Naive thymus-derived CD8-positive, alpha-beta T cell (primary cell): ENCODE measurements at regions not wholly inside any gene's neighbourhood (a gene's known extent, or its start where the extent isn't known, plus 50 kb on each side); places are given as distances from the start of the nearest gene placed in this dataset.
"Not testable (repeated sequence)": the region's sequence is repeated elsewhere in the genome, so short reads cannot be mapped to it uniquely, and the experiment has no call there.

Source experiments
- ATAC-seq, 2 donors: fragments of 150-1000 bp; cut with Tn5 transposase in 1 of 2; sonication (Bioruptor Pico), chemical (Tn5 transposase) in 1 of 2; 1 replicate in 1 of 2; 2 replicates in 1 of 2; pipeline ENCODE4 v1.10.0; 2021; ENCODE audit warnings: mild to moderate bottlenecking in 2 of 2, moderate library complexity in 2 of 2
- POLR2A ChIA-PET: fragments of 350-600 bp; sonication (Branson Sonifier 250); formaldehyde crosslinking; loops from one replicate; lab custom pipeline; 2021; ENCODE audit warnings: antibody characterized with exemption; lab: Charles Lee
- DNase-seq, 10 donors: peaks; one replicate each; pipeline versions ENCODE4 v3.0.0 to v3.0.0-alpha.2; 2020 to 2022
- H3K27ac Mint-ChIP-seq, 10 donors: one replicate each; pipeline ENCODE4 v1.8.0; 2020 to 2022; ENCODE audit warnings: mild to moderate bottlenecking in 10 of 10, mixed read lengths in 10 of 10, moderate library complexity in 4 of 10, inconsistent platforms in 1 of 10
- H3K27me3 Mint-ChIP-seq, 5 donors: one replicate each; pipeline ENCODE4 v1.8.0; 2021 to 2022; ENCODE audit warnings: mixed read lengths in 5 of 5
- H3K36me3 Mint-ChIP-seq, 3 donors: one replicate each; pipeline ENCODE4 v1.8.0; 2020 to 2022; ENCODE audit warnings: mixed read lengths in 3 of 3, mild to moderate bottlenecking in 2 of 3, inconsistent platforms in 1 of 3
- H3K4me1 Mint-ChIP-seq, 4 donors: one replicate each; pipeline ENCODE4 v1.8.0; 2021 to 2022; ENCODE audit warnings: mixed read lengths in 4 of 4
- H3K4me3 Mint-ChIP-seq, 10 donors: one replicate each; pipeline ENCODE4 v1.8.0; 2020 to 2022; ENCODE audit warnings: mild to moderate bottlenecking in 10 of 10, mixed read lengths in 10 of 10, moderate library complexity in 6 of 10, inconsistent platforms in 1 of 10
- H3K9me3 Mint-ChIP-seq, 9 donors: one replicate each; pipeline ENCODE4 v1.8.0; 2020 to 2022; ENCODE audit warnings: mixed read lengths in 9 of 9, mild to moderate bottlenecking in 3 of 9, inconsistent platforms in 1 of 9, moderate library complexity in 1 of 9

DNA sequence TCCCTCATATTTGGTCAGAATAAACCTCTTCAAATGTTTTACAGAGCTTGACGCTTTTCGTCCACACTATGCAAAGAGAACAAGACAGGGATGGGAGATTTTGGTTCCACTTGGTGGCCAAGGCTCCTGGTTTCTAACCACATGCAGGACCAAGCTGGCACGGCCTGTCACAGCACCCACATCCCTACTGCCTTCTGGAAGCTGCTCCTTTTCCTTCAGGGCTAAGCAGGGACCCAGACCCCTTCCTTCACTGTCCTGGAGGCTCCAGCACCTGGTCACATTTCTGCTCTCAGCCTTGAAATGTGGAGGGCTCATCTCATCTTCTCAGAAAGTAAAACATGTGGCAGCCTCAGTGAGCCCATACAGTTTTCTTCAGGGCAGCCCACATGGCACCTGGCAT lies 50.4 kb upstream of the ARHGEF7 start:
- no peak overlapping the region for H3K4me3 Mint-ChIP-seq
- H3K9me3 Mint-ChIP-seq, result peaks cover 0 to 2% (median 0%) of the 10 kb centered on the region in 9 donors
- DNase-seq, result no peak
- H3K4me1 Mint-ChIP-seq, result peaks cover 4 to 13% (median 7%) of the 10 kb centered on the region in 4 donors
- ATAC-seq, result no peak
- POLR2A ChIA-PET, result no interaction called here
- H3K27me3 Mint-ChIP-seq, result peaks cover 26 to 64% (median 38%) of the 10 kb centered on the region in 5 donors
- H3K27ac Mint-ChIP-seq, result no peak overlapping the region
- H3K36me3 Mint-ChIP-seq, result no peaks in the 10 kb centered on the region

DNA sequence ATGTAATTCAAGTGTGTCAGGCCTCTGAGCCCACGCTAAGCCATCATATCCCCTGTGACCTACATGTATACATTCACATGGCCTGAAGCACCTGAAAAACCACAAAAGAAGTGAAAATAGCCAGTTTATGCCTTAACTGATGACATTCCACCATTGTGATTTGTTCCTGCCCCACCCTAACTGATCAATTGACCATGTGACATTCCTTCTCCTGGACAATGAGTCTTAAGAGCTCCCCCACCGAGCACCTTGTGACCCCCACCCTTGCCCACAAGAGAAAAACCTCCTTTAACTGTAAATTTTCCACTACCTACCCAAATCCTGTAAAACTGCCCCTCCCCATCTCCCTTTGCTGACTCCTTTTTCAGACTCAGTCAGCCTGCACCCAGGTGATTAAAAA lies 52.1 kb upstream of the ARHGEF7 start:
- Mint-ChIP-seq H3K9me3 (no peaks in the 10 kb centered on the region), H3K4me1 (peaks cover 4 to 13% (median 7%) of the 10 kb centered on the region in 4 donors), H3K36me3 (no peaks in the 10 kb centered on the region), H3K4me3 (no peak overlapping the region), H3K27me3 (peaks cover 30 to 69% (median 46%) of the 10 kb centered on the region in 5 donors), H3K27ac (no peak overlapping the region)
- ATAC-seq (no peak), DNase-seq (no peak)
- POLR2A ChIA-PET, result no interaction called here

DNA sequence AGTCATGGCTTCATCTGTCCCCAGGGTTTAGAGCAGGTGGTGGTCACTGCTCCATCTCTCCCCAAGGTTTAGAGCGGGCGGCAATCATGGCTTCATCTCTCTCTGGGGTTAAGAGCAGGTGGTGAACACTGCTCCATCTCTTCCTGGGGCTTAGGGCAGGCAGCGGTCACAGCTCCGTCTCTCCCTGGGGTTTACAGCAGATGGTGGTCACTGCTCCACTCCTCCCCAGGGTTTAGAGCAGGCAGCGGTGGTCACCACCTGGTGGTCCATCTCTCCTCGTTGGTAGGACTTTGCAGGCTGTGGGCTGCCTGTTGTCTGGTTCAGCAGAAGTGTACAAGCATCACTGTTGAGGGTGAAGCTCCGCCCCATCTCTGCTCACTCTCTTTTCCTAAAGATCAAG lies 52.8 kb upstream of the ARHGEF7 start:
- no peak for DNase-seq
- H3K36me3 Mint-ChIP-seq, result no peaks in the 10 kb centered on the region
- H3K4me1 Mint-ChIP-seq, result peaks cover 2 to 7% (median 4%) of the 10 kb centered on the region in 4 donors
- no peaks in the 10 kb centered on the region for H3K9me3 Mint-ChIP-seq
- peaks cover 31 to 76% (median 47%) of the 10 kb centered on the region in 5 donors for H3K27me3 Mint-ChIP-seq
- no peak overlapping the region for H3K27ac Mint-ChIP-seq
- POLR2A ChIA-PET, result no interaction called here
- ATAC-seq, result no peak
- no peak overlapping the region for H3K4me3 Mint-ChIP-seq

DNA sequence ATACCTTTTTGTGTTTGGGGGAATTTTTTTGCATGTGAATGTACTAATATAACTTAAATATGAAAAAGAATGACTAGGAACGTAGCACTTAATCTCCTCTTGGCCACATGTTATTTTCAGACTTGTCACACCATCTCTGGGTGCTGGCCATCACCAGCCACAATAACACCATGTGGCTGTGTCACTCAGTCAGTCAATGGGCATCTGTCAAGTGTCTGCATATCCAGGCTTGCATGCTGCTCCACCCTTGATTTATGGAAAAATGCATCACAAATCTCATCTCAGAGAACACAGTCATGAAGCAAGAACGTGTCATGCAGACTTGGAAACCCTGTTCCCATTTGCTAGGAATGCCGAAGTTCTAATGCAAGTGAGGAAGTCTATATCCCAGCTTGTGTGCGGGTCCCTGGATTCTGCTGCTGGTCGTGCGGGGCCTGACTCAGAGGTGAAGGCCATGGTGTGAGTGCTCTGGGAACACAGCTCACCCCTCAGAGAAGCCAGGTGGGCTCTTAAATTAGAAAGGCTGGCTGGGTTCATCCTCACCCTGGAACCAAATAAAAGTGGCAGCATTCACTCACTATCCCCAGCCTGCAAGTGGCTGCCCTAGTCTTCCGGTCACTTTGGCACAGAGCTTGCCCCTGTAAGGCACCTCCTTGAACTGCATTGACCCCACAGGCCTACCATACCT lies 53.6 kb upstream of the ARHGEF7 start:
- Mint-ChIP-seq H3K36me3 (no peaks in the 10 kb centered on the region), H3K27me3 (peaks cover 32 to 78% (median 47%) of the 10 kb centered on the region in 5 donors), H3K4me1 (peaks cover 2 to 4% (median 3%) of the 10 kb centered on the region in 4 donors), H3K27ac (no peak overlapping the region), H3K9me3 (no peaks in the 10 kb centered on the region), H3K4me3 (no peak overlapping the region)
- no peak for DNase-seq
- ATAC-seq, result no peak
- POLR2A ChIA-PET, result no interaction called here

DNA sequence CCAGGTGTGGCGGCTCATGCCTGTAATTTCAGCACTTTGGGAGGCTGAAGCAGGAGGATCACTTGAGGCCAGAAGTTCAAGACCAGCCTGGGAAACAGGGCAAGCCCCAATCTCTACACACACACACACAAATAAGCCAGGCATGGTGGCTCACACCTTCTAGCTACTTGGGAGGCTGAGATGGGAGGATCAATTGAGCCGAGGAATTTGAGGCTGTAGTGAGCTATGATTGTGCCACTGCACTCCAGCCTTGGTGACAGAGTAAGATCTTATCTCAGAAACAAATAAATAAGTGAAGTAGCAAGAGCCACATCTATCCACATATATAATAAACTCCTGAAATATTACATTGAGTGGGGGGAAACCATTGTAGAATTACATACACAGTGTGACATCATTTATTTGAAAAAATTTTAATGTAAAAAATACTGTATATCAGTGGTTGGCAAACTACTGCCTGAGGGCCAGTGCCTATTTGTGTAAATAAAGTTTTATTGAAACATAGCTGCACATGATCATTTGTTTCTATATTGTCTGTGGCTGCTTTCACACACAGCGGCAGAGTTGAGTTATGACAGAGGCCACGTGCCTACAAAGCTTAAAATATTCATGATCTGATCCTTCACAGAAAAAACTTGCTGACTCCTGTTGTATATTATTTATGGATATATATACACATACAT lies 54.7 kb upstream of the ARHGEF7 start:
- H3K27me3 Mint-ChIP-seq, result peaks cover 27 to 73% (median 47%) of the 10 kb centered on the region in 5 donors
- no peaks in the 10 kb centered on the region for H3K4me1 Mint-ChIP-seq
- no peak for ATAC-seq

DNA sequence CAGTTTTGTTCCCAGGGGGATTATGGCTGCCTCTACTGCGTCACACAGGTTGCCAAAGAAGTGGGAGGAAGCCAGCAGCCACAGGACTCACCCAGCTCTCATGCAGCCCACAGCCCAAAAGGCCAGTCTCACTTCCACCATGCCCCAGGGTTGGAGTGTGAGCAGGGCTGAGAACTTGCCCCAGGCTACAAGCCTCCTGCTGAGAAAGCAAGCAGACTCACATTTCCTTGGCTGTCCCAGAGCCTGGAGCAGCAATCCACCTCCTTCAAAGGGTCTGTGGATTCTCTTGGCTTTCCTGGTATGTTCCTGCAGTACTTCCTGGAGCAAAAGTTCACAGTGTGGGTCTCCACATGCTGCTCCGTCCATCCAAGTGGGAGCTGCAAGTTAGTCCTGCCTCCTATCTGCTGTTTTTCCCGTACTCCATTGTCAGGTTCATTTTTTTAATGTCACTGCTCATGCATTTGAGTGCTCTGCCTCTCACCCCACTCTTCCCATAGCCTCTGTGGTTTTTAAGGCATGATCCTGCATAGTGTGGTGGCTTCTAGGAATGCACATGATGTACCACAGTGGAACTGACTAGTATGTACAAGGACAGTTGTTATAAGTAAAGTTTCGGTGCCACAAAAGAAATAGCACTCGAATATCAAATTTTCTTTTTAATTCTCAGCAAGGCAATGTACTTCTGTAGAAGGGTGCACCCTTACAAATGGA lies 56.2 kb upstream of the ARHGEF7 start:
- no peaks in the 10 kb centered on the region for H3K9me3 Mint-ChIP-seq
- no peaks in the 10 kb centered on the region for H3K36me3 Mint-ChIP-seq
- H3K27me3 Mint-ChIP-seq, result peaks cover 24 to 59% (median 44%) of the 10 kb centered on the region in 5 donors
- no peak overlapping the region for H3K27ac Mint-ChIP-seq
- H3K4me3 Mint-ChIP-seq, result no peak overlapping the region
- POLR2A ChIA-PET, result no interaction called here
- no peak for ATAC-seq
- DNase-seq, result no peak
- H3K4me1 Mint-ChIP-seq, result no peaks in the 10 kb centered on the region

More for the DNA sequence above, 54.7 kb upstream of the ARHGEF7 start:
- H3K4me3 Mint-ChIP-seq, result no peak overlapping the region
- DNase-seq, result no peak
- no peak overlapping the region for H3K27ac Mint-ChIP-seq
- H3K9me3 Mint-ChIP-seq, result no peaks in the 10 kb centered on the region
- no peaks in the 10 kb centered on the region for H3K36me3 Mint-ChIP-seq
- POLR2A ChIA-PET, result interaction anchor here (0.6 kb wide), 1 partner anchor 220 kb away, joined by 3 read pairs; no protein-coding TSS in a partner anchor

DNA sequence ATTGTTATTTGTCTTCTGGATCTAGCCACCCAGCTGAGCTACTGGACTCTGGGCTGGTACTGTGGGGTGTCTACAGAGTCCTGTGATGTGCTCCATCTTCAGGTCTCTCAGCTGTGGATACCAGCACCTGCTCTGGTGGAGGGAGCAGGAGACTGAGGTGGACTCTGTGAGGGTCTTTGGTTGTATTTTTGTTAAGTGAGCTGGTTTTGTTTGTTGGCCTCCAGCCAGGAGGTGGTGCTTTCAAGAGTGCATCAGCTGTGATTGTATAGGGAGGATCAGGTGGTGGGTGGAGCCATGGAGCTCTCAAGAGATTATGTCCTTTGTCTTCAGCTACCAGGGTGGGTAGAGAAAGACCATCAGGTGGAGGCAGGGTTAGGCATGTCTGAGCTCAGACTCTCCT lies 56.8 kb upstream of the ARHGEF7 start:
- DNase-seq, H3K4me1 Mint-ChIP-seq, H3K27ac Mint-ChIP-seq, H3K9me3 Mint-ChIP-seq, H3K36me3 Mint-ChIP-seq, POLR2A ChIA-PET, H3K4me3 Mint-ChIP-seq, ATAC-seq: not testable (repeated sequence)
- peaks cover 24 to 52% (median 47%) of the 10 kb centered on the region in 5 donors for H3K27me3 Mint-ChIP-seq

DNA sequence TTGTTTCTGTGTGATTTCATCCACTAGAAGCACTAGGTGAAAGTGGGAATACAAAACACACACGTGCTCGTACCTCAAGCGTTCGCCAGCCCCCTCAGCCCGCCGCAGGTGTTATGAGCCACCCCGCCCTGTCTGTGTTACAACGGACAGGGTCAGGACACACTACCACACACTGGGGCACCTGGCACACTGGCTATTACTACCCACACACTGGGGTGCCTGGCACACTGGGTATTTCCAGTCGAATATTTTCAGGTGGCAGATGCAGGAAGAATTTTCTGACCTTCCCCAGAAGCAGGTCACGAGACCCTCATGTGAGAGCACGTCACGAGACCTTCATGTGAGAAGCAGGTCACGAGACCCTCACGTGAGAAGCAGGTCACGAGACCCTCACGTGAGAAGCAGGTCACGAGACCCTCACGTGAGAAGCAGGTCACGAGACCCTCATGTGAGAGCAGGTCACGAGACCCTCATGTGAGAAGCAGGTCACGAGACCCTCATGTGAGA lies 63.3 kb upstream of the ARHGEF7 start:
- DNase-seq, H3K9me3 Mint-ChIP-seq, ATAC-seq, H3K27ac Mint-ChIP-seq, H3K4me3 Mint-ChIP-seq, H3K4me1 Mint-ChIP-seq, H3K36me3 Mint-ChIP-seq, POLR2A ChIA-PET: not testable (repeated sequence)
- peaks cover 8 to 27% (median 14%) of the 10 kb centered on the region in 5 donors for H3K27me3 Mint-ChIP-seq

DNA sequence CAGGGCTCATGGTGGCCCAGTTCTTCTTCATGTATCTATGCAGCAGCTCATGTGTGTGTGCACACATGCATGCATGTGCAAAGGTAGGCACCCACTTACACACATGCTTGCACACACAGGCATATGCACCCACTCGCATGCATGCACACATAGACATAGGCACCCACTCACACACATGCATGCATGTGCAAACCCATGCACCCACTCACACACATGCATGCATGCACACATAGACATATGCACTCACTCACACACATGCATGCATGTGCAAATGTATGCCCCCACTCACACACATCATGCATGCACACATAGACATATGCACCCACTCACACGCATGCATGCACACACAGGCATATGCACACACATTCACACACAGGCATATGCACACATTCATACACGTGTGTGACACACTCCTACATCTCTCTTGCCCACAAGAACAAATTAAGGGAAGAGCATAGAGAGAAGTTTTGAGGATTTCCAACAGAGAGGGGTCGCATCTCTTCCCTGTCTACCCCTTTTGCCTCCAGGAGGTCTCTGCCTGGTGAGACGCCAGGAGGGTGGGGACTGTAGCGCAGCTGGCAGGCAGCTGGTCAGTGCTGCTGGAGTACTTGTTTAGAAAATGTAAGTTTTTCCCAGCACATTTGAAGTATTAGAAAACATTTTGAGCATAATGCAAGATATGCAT lies 63.9 kb upstream of the ARHGEF7 start:
- H3K4me3 Mint-ChIP-seq, result no peak overlapping the region
- POLR2A ChIA-PET, result no interaction called here
- ATAC-seq (no peak), DNase-seq (no peak)
- H3K9me3 Mint-ChIP-seq, result no peaks in the 10 kb centered on the region
- H3K4me1 Mint-ChIP-seq, result peaks cover 0 to 4% (median 2%) of the 10 kb centered on the region in 4 donors
- no peaks in the 10 kb centered on the region for H3K36me3 Mint-ChIP-seq
- no peak overlapping the region for H3K27ac Mint-ChIP-seq
- H3K27me3 Mint-ChIP-seq, result peaks cover 5 to 24% (median 9%) of the 10 kb centered on the region in 5 donors

DNA sequence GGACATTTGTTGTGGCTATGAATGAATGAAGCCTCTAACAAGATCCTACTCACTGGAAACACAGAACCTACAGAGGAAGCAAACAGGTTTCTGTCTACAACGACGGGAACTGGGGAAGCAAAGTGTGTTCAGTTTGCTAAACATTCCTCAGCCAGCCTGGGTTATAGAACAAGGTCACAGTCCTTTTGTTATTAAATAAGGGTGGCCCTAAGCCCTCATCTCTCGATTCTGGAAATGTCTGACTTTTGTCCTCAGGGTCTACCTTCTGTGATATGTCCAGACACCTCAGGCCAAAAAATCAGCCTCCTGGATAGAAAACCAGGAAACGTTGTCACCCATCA lies 64.6 kb upstream of the ARHGEF7 start:
- H3K27me3 Mint-ChIP-seq, result peaks cover 2 to 17% (median 8%) of the 10 kb centered on the region in 5 donors
- no peak for DNase-seq
- H3K36me3 Mint-ChIP-seq, result no peaks in the 10 kb centered on the region
- no peak overlapping the region for H3K27ac Mint-ChIP-seq
- POLR2A ChIA-PET, result no interaction called here
- peaks cover 0 to 4% (median 2%) of the 10 kb centered on the region in 4 donors for H3K4me1 Mint-ChIP-seq
- no peak for ATAC-seq
- H3K9me3 Mint-ChIP-seq, result no peaks in the 10 kb centered on the region
- H3K4me3 Mint-ChIP-seq, result no peak overlapping the region

DNA sequence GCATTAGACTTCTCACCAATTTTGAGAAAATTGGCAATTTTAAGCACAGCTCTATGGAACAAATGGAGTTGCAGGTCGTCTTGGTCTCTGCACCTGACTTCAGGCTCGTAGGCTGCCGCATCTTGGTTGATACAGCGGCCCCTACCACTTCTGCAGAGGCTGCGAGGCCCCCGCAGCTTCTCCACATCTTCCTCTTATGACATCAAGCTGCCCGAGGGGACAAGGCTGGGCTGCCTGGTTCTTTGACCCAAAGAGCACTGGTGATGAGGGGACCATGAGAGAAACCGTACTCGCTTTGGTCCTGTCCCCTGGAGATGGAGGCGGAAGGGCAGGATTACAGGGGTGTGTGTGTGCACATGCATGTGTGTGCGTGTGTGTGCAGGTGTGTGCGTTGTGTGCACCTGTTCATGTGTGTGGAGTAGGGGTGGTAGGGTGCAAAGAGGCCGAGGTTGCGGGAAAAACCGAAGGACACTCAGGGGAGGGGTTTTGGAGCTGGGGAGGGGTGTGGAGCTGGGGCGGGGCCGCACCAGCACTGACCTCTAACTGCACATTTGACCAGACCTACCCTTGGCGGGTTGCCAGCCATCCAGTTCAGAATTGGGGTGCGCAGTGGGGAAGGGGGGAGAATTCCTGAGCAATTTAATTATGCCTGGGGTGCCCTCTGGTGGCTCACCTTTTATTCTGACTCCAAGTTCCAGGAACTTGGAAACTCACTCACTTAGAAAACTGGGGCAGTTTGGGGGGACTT lies 65.1 kb upstream of the ARHGEF7 start:
- POLR2A ChIA-PET, result no interaction called here
- DNase-seq (no peak), ATAC-seq (no peak)
- H3K4me1 Mint-ChIP-seq, result peaks cover 0 to 4% (median 2%) of the 10 kb centered on the region in 4 donors
- H3K27ac Mint-ChIP-seq, result no peak overlapping the region
- H3K4me3 Mint-ChIP-seq, result no peak overlapping the region
- H3K27me3 Mint-ChIP-seq, result peaks cover 2 to 11% (median 8%) of the 10 kb centered on the region in 5 donors
- no peaks in the 10 kb centered on the region for H3K9me3 Mint-ChIP-seq
- H3K36me3 Mint-ChIP-seq, result no peaks in the 10 kb centered on the region

DNA sequence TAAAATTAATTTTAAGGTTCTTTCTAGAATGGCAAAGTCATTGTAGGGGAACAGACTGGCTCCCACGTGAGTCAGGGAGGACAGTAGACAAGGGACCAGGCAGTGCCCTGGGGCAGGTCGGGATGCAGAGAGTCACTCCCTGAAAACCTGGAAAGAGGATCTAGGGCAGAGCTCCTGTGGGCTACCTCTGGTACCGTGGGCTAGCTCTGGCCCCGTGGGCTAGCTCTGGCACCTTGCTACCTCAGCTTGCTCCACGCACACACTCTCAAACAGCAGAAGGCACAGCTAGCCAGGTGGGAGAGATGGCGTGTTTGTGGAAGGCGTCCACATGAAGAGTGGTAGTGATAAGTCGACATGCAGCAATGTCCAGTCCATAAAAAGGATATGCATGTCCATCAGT lies 66.7 kb upstream of the ARHGEF7 start:
- Mint-ChIP-seq H3K4me1 (peaks cover 0 to 4% (median 2%) of the 10 kb centered on the region in 4 donors), H3K9me3 (no peaks in the 10 kb centered on the region), H3K4me3 (no peak overlapping the region), H3K27me3 (peaks cover 2 to 8% (median 5%) of the 10 kb centered on the region in 5 donors), H3K36me3 (no peaks in the 10 kb centered on the region), H3K27ac (no peak overlapping the region)
- POLR2A ChIA-PET, result no interaction called here
- DNase-seq, result no peak
- no peak for ATAC-seq
